ENCODE measurements at regions not wholly inside any gene's neighbourhood (a gene's known extent, or its start where the extent isn't known, plus 50 kb on each side); places are given as distances from the start of the nearest gene placed in this dataset.

GRCh38 chr13:63481334-63481733 lies 2065.7 kb upstream of the PCDH20 start:
- Histone ChIP-seq H3K4me1 (ENCODE audit: insufficient read depth, low read length) (no peaks in the 10 kb centered on the region), H2AFZ (ENCODE audit: low read depth, low read length) (no peak overlapping the region), H3K9ac (ENCODE audit: low read length) (no peak overlapping the region), H3K27me3 (ENCODE audit: insufficient read depth, low read length) (no peaks in the 10 kb centered on the region), H3K27ac (ENCODE audit: low read depth, low read length) (no peak overlapping the region), H3K9me3 (ENCODE audit: insufficient read depth, low read depth, low read length) (no peaks in the 10 kb centered on the region), H4K20me1 (ENCODE audit: insufficient read depth, low read length) (no peaks in the 10 kb centered on the region), H3K36me3 (ENCODE audit: insufficient read depth, low read length) (no peaks in the 10 kb centered on the region), H3K4me3 (ENCODE audit: insufficient read depth, low read depth, low read length) (no peak overlapping the region), H3K79me2 (ENCODE audit: insufficient read depth, low read length) (no peaks in the 10 kb centered on the region), H3K4me2 (ENCODE audit: low read length) (no peak overlapping the region)
- Mint-ChIP-seq H3K36me3 (ENCODE audit: low read depth, unreplicated experiment) (no peaks in the 10 kb centered on the region), H3K9me3 (ENCODE audit: unreplicated experiment) (peaks cover 6% of the 10 kb centered on the region), H3K4me3 (ENCODE audit: unreplicated experiment) (no peak overlapping the region), H3K4me1 (ENCODE audit: low read depth, unreplicated experiment) (no peaks in the 10 kb centered on the region), H3K27me3 (ENCODE audit: low read depth, unreplicated experiment) (no peaks in the 10 kb centered on the region), H3K27ac (ENCODE audit: unreplicated experiment) (no peak overlapping the region)
- DNase-seq (ENCODE audit: low read depth) (no peak), FAIRE-seq (no peak)
- TF ChIP-seq CTCF (IDR thresholded peaks at IDR 0.05; ENCODE audit: insufficient read depth, low read depth, low read length) (no peak), EZH2 (IDR thresholded peaks at IDR 0.05; ENCODE audit: insufficient read depth, low read length) (no peak)

- Mint-ChIP-seq H3K27ac (ENCODE audit: unreplicated experiment) (no peak overlapping the region), H3K27me3 (ENCODE audit: low read depth, unreplicated experiment) (no peaks in the 10 kb centered on the region), H3K4me3 (ENCODE audit: unreplicated experiment) (no peak overlapping the region), H3K36me3 (ENCODE audit: low read depth, unreplicated experiment) (no peaks in the 10 kb centered on the region), H3K4me1 (ENCODE audit: low read depth, unreplicated experiment) (no peaks in the 10 kb centered on the region), H3K9me3 (ENCODE audit: unreplicated experiment) (no peaks in the 10 kb centered on the region)
- FAIRE-seq: no peak
- H3K36me3 ChIP-seq (ENCODE audit: insufficient read depth, low read length): no peaks in the 10 kb centered on the region
- H3K4me2 ChIP-seq (ENCODE audit: low read length): no peak overlapping the region
- TF ChIP-seq CTCF (IDR thresholded peaks at IDR 0.05; ENCODE audit: insufficient read depth, low read depth, low read length) (no peak), EZH2 (IDR thresholded peaks at IDR 0.05; ENCODE audit: insufficient read depth, low read length) (no peak)
- H3K4me1 ChIP-seq (ENCODE audit: insufficient read depth, low read length): no peaks in the 10 kb centered on the region
- no peak overlapping the region for H2AFZ ChIP-seq (ENCODE audit: low read depth, low read length)
- no peaks in the 10 kb centered on the region for H3K9me3 ChIP-seq (ENCODE audit: insufficient read depth, low read depth, low read length)
- no peak overlapping the region for H3K9ac ChIP-seq (ENCODE audit: low read length)
- no peak for DNase-seq (ENCODE audit: low read depth)
- H4K20me1 ChIP-seq (ENCODE audit: insufficient read depth, low read length): no peaks in the 10 kb centered on the region
- H3K4me3 ChIP-seq (ENCODE audit: insufficient read depth, low read depth, low read length): no peak overlapping the region
- H3K79me2 ChIP-seq (ENCODE audit: insufficient read depth, low read length): no peaks in the 10 kb centered on the region
- H3K27me3 ChIP-seq (ENCODE audit: insufficient read depth, low read length): no peaks in the 10 kb centered on the region
- no peak overlapping the region for H3K27ac ChIP-seq (ENCODE audit: low read depth, low read length)
Observed at GRCh38 chr13:63472711-63473110, 2057.1 kb upstream of the PCDH20 start.

- no peak overlapping the region for H3K4me2 ChIP-seq (ENCODE audit: low read length)
- no peak overlapping the region for H2AFZ ChIP-seq (ENCODE audit: low read depth, low read length)
- H3K4me1 ChIP-seq (ENCODE audit: insufficient read depth, low read length): no peaks in the 10 kb centered on the region
- H3K4me3 ChIP-seq (ENCODE audit: insufficient read depth, low read depth, low read length): no peak overlapping the region
- Mint-ChIP-seq H3K4me3 (ENCODE audit: unreplicated experiment) (no peak overlapping the region), H3K27me3 (ENCODE audit: low read depth, unreplicated experiment) (no peaks in the 10 kb centered on the region), H3K36me3 (ENCODE audit: low read depth, unreplicated experiment) (no peaks in the 10 kb centered on the region), H3K4me1 (ENCODE audit: low read depth, unreplicated experiment) (no peaks in the 10 kb centered on the region), H3K27ac (ENCODE audit: unreplicated experiment) (no peak overlapping the region), H3K9me3 (ENCODE audit: unreplicated experiment) (peaks cover 2% of the 10 kb centered on the region)
- H3K79me2 ChIP-seq (ENCODE audit: insufficient read depth, low read length): no peaks in the 10 kb centered on the region
- no peaks in the 10 kb centered on the region for H3K9me3 ChIP-seq (ENCODE audit: insufficient read depth, low read depth, low read length)
- H3K9ac ChIP-seq (ENCODE audit: low read length): no peak overlapping the region
- no peak for DNase-seq (ENCODE audit: low read depth)
- H3K36me3 ChIP-seq (ENCODE audit: insufficient read depth, low read length): no peaks in the 10 kb centered on the region
- no peak for FAIRE-seq
- no peak for TF ChIP-seq EZH2 (IDR thresholded peaks at IDR 0.05; ENCODE audit: insufficient read depth, low read length)
- TF ChIP-seq CTCF (IDR thresholded peaks at IDR 0.05; ENCODE audit: insufficient read depth, low read depth, low read length): no peak
- H4K20me1 ChIP-seq (ENCODE audit: insufficient read depth, low read length): no peaks in the 10 kb centered on the region
- no peak overlapping the region for H3K27ac ChIP-seq (ENCODE audit: low read depth, low read length)
- H3K27me3 ChIP-seq (ENCODE audit: insufficient read depth, low read length): no peaks in the 10 kb centered on the region
Observed at GRCh38 chr13:63463782-63464610, 2048.3 kb upstream of the PCDH20 start.

Measured in astrocyte (in vitro differentiated cells and primary cell).